ENCODE measurements at regions not wholly inside any gene's neighbourhood (a gene's known extent, or its start where the extent isn't known, plus 50 kb on each side); places are given as distances from the start of the nearest gene placed in this dataset.

DNA sequence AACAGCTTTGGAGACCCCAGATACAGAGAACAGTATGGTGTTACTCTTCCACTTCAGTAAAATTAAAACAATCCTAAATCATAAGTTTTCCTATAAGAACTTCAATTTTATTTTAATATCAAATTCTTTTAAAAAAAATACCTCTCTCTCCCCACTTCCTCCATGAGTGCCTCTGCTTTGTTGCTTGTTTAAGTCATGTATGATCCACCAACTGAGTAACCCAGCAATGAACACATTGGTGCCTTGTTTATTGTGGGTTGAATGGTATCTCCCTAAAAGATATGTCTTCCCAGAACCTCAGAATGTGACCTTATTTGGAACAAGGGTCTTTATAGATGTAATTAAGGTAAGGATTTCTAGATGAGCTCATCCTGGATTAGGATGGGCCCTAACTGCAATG lies 143.5 kb upstream of the EGLN3 start:
- H3K4me1 ChIP-seq (ENCODE audit: control insufficient read depth, extremely low read depth, insufficient read depth, low read length) = peaks cover 12% of the 10 kb centered on the region
- dilution Hi-C loops (cut with MboI; ENCODE audit: extremely low pct_ligation_motif_present, low sequenced_read_pairs) = no loop called here
- FAIRE-seq = no peak
- H3K4me2 ChIP-seq (ENCODE audit: control insufficient read depth, extremely low read depth, insufficient read depth, low read depth, low read length) = no peak overlapping the region
- no peak overlapping the region for H3K9ac ChIP-seq (ENCODE audit: control insufficient read depth, extremely low read depth, insufficient read depth, low read length)
- no peaks in the 10 kb centered on the region for H3K79me2 ChIP-seq (ENCODE audit: control insufficient read depth, insufficient read depth, low read length)
- no peaks in the 10 kb centered on the region for H3K9me1 ChIP-seq (ENCODE audit: control insufficient read depth, extremely low read depth, insufficient read depth, low read length)
- no peaks in the 10 kb centered on the region for H4K20me1 ChIP-seq (ENCODE audit: control insufficient read depth, extremely low read depth, insufficient read depth, low read length)
- H3K27me3 ChIP-seq (ENCODE audit: control insufficient read depth, extremely low read depth, insufficient read depth, low read length) = no peaks in the 10 kb centered on the region
- no peak overlapping the region for H3K27ac ChIP-seq (ENCODE audit: control insufficient read depth, insufficient read depth, low read length)
- TF ChIP-seq EZH2 (IDR thresholded peaks at IDR 0.05; ENCODE audit: low read length) = no peak
- TF ChIP-seq CTCF (optimal IDR thresholded peaks at IDR 0.05 in 1 of 3, IDR thresholded peaks at IDR 0.05 in 1 of 3, conservative IDR thresholded peaks at IDR 0.05 in 1 of 3; ENCODE audit: extremely low read depth in 1 of 3, insufficient read depth in 2 of 3, low read length in 3 of 3) = no peak
- no peaks in the 10 kb centered on the region for H3K36me3 ChIP-seq (ENCODE audit: control insufficient read depth in 2 of 2, extremely low read depth in 1 of 2, insufficient read depth in 2 of 2, low read length in 2 of 2)
- H2AFZ ChIP-seq (ENCODE audit: control insufficient read depth, low read length) = no peak overlapping the region
- no peak overlapping the region for H3K4me3 ChIP-seq (ENCODE audit: control insufficient read depth in 2 of 3, extremely low read depth in 1 of 3, insufficient read depth in 2 of 3, low read depth in 1 of 3, low read length in 3 of 3)
- no peak for DNase-seq (ENCODE audit: low read depth, low spot score)
- no peaks in the 10 kb centered on the region for H3K9me3 ChIP-seq (ENCODE audit: control insufficient read depth, low read depth, low read length)

- DNase-seq (ENCODE audit: low read depth, low spot score) (no peak), FAIRE-seq (no peak)
- peaks cover 12% of the 10 kb centered on the region for H3K4me1 ChIP-seq (ENCODE audit: control insufficient read depth, extremely low read depth, insufficient read depth, low read length)
- no peaks in the 10 kb centered on the region for H3K36me3 ChIP-seq (ENCODE audit: control insufficient read depth in 2 of 2, extremely low read depth in 1 of 2, insufficient read depth in 2 of 2, low read length in 2 of 2)
- TF ChIP-seq EZH2 (IDR thresholded peaks at IDR 0.05; ENCODE audit: low read length) (no peak), CTCF (optimal IDR thresholded peaks at IDR 0.05 in 1 of 3, IDR thresholded peaks at IDR 0.05 in 1 of 3, conservative IDR thresholded peaks at IDR 0.05 in 1 of 3; ENCODE audit: extremely low read depth in 1 of 3, insufficient read depth in 2 of 3, low read length in 3 of 3) (no peak)
- H3K9me3 ChIP-seq (ENCODE audit: control insufficient read depth, low read depth, low read length) = no peaks in the 10 kb centered on the region
- no peak overlapping the region for H3K27ac ChIP-seq (ENCODE audit: control insufficient read depth, insufficient read depth, low read length)
- no peaks in the 10 kb centered on the region for H3K79me2 ChIP-seq (ENCODE audit: control insufficient read depth, insufficient read depth, low read length)
- no peak overlapping the region for H2AFZ ChIP-seq (ENCODE audit: control insufficient read depth, low read length)
- dilution Hi-C loops (cut with MboI; ENCODE audit: extremely low pct_ligation_motif_present, low sequenced_read_pairs) = no loop called here
- no peak overlapping the region for H3K4me2 ChIP-seq (ENCODE audit: control insufficient read depth, extremely low read depth, insufficient read depth, low read depth, low read length)
- H3K9me1 ChIP-seq (ENCODE audit: control insufficient read depth, extremely low read depth, insufficient read depth, low read length) = no peaks in the 10 kb centered on the region
- no peak overlapping the region for H3K9ac ChIP-seq (ENCODE audit: control insufficient read depth, extremely low read depth, insufficient read depth, low read length)
- no peak overlapping the region for H3K4me3 ChIP-seq (ENCODE audit: control insufficient read depth in 2 of 3, extremely low read depth in 1 of 3, insufficient read depth in 2 of 3, low read depth in 1 of 3, low read length in 3 of 3)
- no peaks in the 10 kb centered on the region for H3K27me3 ChIP-seq (ENCODE audit: control insufficient read depth, extremely low read depth, insufficient read depth, low read length)
- H4K20me1 ChIP-seq (ENCODE audit: control insufficient read depth, extremely low read depth, insufficient read depth, low read length) = no peaks in the 10 kb centered on the region
Measured at GRCh38 chr14:34093883-34094282, 143.0 kb upstream of the EGLN3 start.

All from keratinocyte (primary cell).